ENCODE measurements at regions not wholly inside any gene's neighbourhood (a gene's known extent, or its start where the extent isn't known, plus 50 kb on each side); places are given as distances from the start of the nearest gene placed in this dataset.
A peak's percentile ranks its signal among the peaks of the same experiment; 100 is the strongest.

GRCh38 chr12:39032448-39032847, 127.1 kb upstream of the CPNE8 start:
- Histone ChIP-seq H3K4me3 (ENCODE audit: low read depth, low read length) (no peak overlapping the region), H3K27me3 (ENCODE audit: control insufficient read depth, insufficient read depth, low read length) (no peaks in the 10 kb centered on the region), H3K36me3 (ENCODE audit: control insufficient read depth, insufficient read depth, low read length) (no peaks in the 10 kb centered on the region)
- FAIRE-seq (no peak), DNase-seq (ENCODE audit: low read depth) (peak; percentile 13)
- no peak for TF ChIP-seq CTCF (IDR thresholded peaks at IDR 0.05; ENCODE audit: insufficient read depth, low read length, severe bottlenecking)

- Histone ChIP-seq H3K36me3 (ENCODE audit: control insufficient read depth, insufficient read depth, low read length) (no peaks in the 10 kb centered on the region), H3K27me3 (ENCODE audit: control insufficient read depth, insufficient read depth, low read length) (no peaks in the 10 kb centered on the region), H3K4me3 (ENCODE audit: low read depth, low read length) (no peak overlapping the region)
- TF ChIP-seq CTCF (IDR thresholded peaks at IDR 0.05; ENCODE audit: insufficient read depth, low read length, severe bottlenecking), result no peak
- peak; percentile 10 for DNase-seq (ENCODE audit: low read depth)
- FAIRE-seq, result no peak
Observed at GRCh38 chr12:39032034-39032433, 126.6 kb upstream of the CPNE8 start.

GRCh38 chr12:39028382-39028781, 123.0 kb upstream of the CPNE8 start:
- DNase-seq (ENCODE audit: low read depth), result no peak
- H3K4me3 ChIP-seq (ENCODE audit: low read depth, low read length), result no peak overlapping the region
- no peaks in the 10 kb centered on the region for H3K36me3 ChIP-seq (ENCODE audit: control insufficient read depth, insufficient read depth, low read length)
- H3K27me3 ChIP-seq (ENCODE audit: control insufficient read depth, insufficient read depth, low read length), result no peaks in the 10 kb centered on the region
- no peak for TF ChIP-seq CTCF (IDR thresholded peaks at IDR 0.05; ENCODE audit: insufficient read depth, low read length, severe bottlenecking)
- FAIRE-seq, result no peak

- H3K4me3 ChIP-seq (ENCODE audit: low read depth, low read length), result no peak overlapping the region
- H3K27me3 ChIP-seq (ENCODE audit: control insufficient read depth, insufficient read depth, low read length), result no peaks in the 10 kb centered on the region
- no peak for TF ChIP-seq CTCF (IDR thresholded peaks at IDR 0.05; ENCODE audit: insufficient read depth, low read length, severe bottlenecking)
- FAIRE-seq (no peak), DNase-seq (ENCODE audit: low read depth) (peak; percentile 40)
- no peaks in the 10 kb centered on the region for H3K36me3 ChIP-seq (ENCODE audit: control insufficient read depth, insufficient read depth, low read length)
Observed at GRCh38 chr12:39012870-39013269, 107.5 kb upstream of the CPNE8 start.

GRCh38 chr12:39011166-39011565, 105.8 kb upstream of the CPNE8 start:
- H3K4me3 ChIP-seq (ENCODE audit: low read depth, low read length), result no peak overlapping the region
- no peaks in the 10 kb centered on the region for H3K27me3 ChIP-seq (ENCODE audit: control insufficient read depth, insufficient read depth, low read length)
- H3K36me3 ChIP-seq (ENCODE audit: control insufficient read depth, insufficient read depth, low read length), result no peaks in the 10 kb centered on the region
- no peak for TF ChIP-seq CTCF (IDR thresholded peaks at IDR 0.05; ENCODE audit: insufficient read depth, low read length, severe bottlenecking)
- no peak for DNase-seq (ENCODE audit: low read depth)
- no peak for FAIRE-seq

- no peak for DNase-seq (ENCODE audit: low read depth)
- no peak overlapping the region for H3K4me3 ChIP-seq (ENCODE audit: low read depth, low read length)
- peaks cover 2% of the 10 kb centered on the region for H3K27me3 ChIP-seq (ENCODE audit: control insufficient read depth, insufficient read depth, low read length)
- FAIRE-seq, result no peak
- H3K36me3 ChIP-seq (ENCODE audit: control insufficient read depth, insufficient read depth, low read length), result no peaks in the 10 kb centered on the region
- no peak for TF ChIP-seq CTCF (IDR thresholded peaks at IDR 0.05; ENCODE audit: insufficient read depth, low read length, severe bottlenecking)
Observed at GRCh38 chr12:39010406-39010805, 105.0 kb upstream of the CPNE8 start.

All from bronchial epithelial cell (primary cell).